Osteoblast (primary cell): ENCODE measurements at regions not wholly inside any gene's neighbourhood (a gene's known extent, or its start where the extent isn't known, plus 50 kb on each side); places are given as distances from the start of the nearest gene placed in this dataset.
"Not testable (repeated sequence)": the region's sequence is repeated elsewhere in the genome, so short reads cannot be mapped to it uniquely, and the experiment has no call there.

ENCODE experiments used
- DNase-seq: peaks from one replicate; pipeline ENCODE4 v3.0.0; 2011; ENCODE audit warnings: low spot score, mixed read lengths; ENCODE audit not compliant: insufficient read length; ENCODE audit errors: missing footprints
- H2AFZ ChIP-seq: 2 replicates; pipeline ENCODE4 v1.6.0; 2011; ENCODE audit warnings: mild to moderate bottlenecking, low read length
- H3K27ac ChIP-seq: 2 replicates; pipeline ENCODE4 v1.5.1; 2011; ENCODE audit warnings: mild to moderate bottlenecking, low read depth, low read length, moderate library complexity
- H3K27me3 ChIP-seq: 2 replicates; pipeline ENCODE4 v1.6.0; 2012; ENCODE audit warnings: mild to moderate bottlenecking, control low read depth, inconsistent platforms, low read length, moderate library complexity; ENCODE audit not compliant: insufficient read depth
- H3K36me3 ChIP-seq: 2 replicates; pipeline ENCODE4 v1.5.1; 2011; ENCODE audit warnings: mild to moderate bottlenecking, low read length, control low read depth, moderate library complexity; ENCODE audit not compliant: insufficient read depth
- H3K4me1 ChIP-seq: 2 replicates; pipeline ENCODE4 v1.5.1; 2011; ENCODE audit warnings: mild to moderate bottlenecking, low read length, control low read depth, moderate library complexity; ENCODE audit not compliant: insufficient read depth
- H3K4me2 ChIP-seq: 2 replicates; pipeline ENCODE4 v1.6.0; 2011; ENCODE audit warnings: mild to moderate bottlenecking, low read length; ENCODE audit not compliant: insufficient read depth
- H3K4me3 ChIP-seq: fragments of 200-600 bp; sonication (generic); 3 replicates; pipeline ENCODE4 v1.5.1; 2012; ENCODE audit warnings: mild to moderate bottlenecking, low read length, inconsistent platforms; ENCODE audit not compliant: insufficient read depth
- H3K79me2 ChIP-seq: 2 replicates; pipeline ENCODE4 v1.6.0; 2012; ENCODE audit warnings: mild to moderate bottlenecking, low read length, control low read depth, inconsistent platforms; ENCODE audit not compliant: insufficient read depth
- H3K9me3 ChIP-seq: 2 replicates; pipeline ENCODE4 v1.5.1; 2011; ENCODE audit warnings: low read depth, low read length, control low read depth
- H4K20me1 ChIP-seq: 2 replicates; pipeline ENCODE4 v1.6.0; 2012; ENCODE audit warnings: mild to moderate bottlenecking, low read length, control low read depth; ENCODE audit not compliant: insufficient read depth
- CTCF ChIP-seq: IDR thresholded peaks from 2 replicates; pipeline ENCODE4 v1.5.1; 2011; ENCODE audit warnings: mild to moderate bottlenecking, low read depth, low read length, moderate library complexity; ENCODE audit errors: extremely low read depth

DNA sequence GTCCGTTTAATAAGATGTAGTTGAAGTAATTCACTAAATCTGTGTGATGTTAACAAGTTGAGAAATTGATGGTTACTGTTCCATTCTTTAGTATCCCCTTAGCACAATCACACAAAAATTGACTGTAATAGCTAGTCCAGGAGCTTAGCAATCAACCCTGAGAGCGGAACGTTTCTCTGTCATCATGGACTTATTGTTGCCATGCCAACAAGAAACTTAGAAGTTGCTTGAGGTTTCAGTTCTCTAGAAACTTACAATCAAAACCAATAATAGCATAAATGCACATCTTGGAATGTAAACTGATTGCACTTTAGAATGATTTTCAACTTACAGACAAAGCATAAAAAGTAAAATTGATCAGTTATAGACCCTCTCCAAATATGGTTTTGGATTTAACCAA lies 125.4 kb upstream of the ANKH start:
- no peak overlapping the region for H2AFZ ChIP-seq
- H3K9me3 ChIP-seq = no peaks in the 10 kb centered on the region
- no peaks in the 10 kb centered on the region for H3K27me3 ChIP-seq
- H3K4me1 ChIP-seq = no peaks in the 10 kb centered on the region
- no peak for DNase-seq
- H3K4me2 ChIP-seq = no peak overlapping the region
- no peak overlapping the region for H3K27ac ChIP-seq
- no peaks in the 10 kb centered on the region for H3K36me3 ChIP-seq
- no peaks in the 10 kb centered on the region for H4K20me1 ChIP-seq
- no peak for TF ChIP-seq CTCF
- no peaks in the 10 kb centered on the region for H3K79me2 ChIP-seq
- no peak overlapping the region for H3K4me3 ChIP-seq

DNA sequence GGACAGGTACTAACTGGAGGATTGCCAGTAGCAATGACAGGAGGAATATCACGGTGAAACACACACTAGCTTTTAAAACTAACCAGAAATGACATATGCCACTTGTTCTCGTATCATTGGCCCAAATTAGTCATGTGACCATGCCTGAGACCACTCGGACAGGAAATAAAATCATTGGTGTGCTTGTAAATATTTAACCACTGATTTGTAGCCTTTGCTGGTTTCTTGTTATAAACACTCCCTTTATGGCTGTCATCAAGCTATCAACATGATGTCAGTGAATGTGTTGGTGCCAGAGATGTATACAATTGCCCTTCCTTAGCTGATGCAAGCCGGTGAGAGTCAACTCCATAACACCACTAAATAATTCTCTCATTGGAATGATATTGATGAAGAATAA lies 123.7 kb upstream of the ANKH start:
- DNase-seq = no peak
- Histone ChIP-seq H3K79me2 (no peaks in the 10 kb centered on the region), H3K4me2 (no peak overlapping the region), H3K4me3 (no peak overlapping the region), H3K27me3 (no peaks in the 10 kb centered on the region), H3K4me1 (no peaks in the 10 kb centered on the region), H2AFZ (no peak overlapping the region), H3K9me3 (no peaks in the 10 kb centered on the region), H3K27ac (no peak overlapping the region), H4K20me1 (no peaks in the 10 kb centered on the region), H3K36me3 (no peaks in the 10 kb centered on the region)
- TF ChIP-seq CTCF = no peak

GRCh38 chr5:14993459-14994133 lies 122.0 kb upstream of the ANKH start:
- Histone ChIP-seq H3K4me3 (peak overlapping the region; percentile 69), H2AFZ (peak overlapping the region; percentile 94), H3K4me2 (peak overlapping the region; percentile 79)
- not testable (repeated sequence) for H3K27me3 ChIP-seq, H3K27ac ChIP-seq, H3K4me1 ChIP-seq, H3K9me3 ChIP-seq, DNase-seq, H3K79me2 ChIP-seq, H3K36me3 ChIP-seq, H4K20me1 ChIP-seq

DNA sequence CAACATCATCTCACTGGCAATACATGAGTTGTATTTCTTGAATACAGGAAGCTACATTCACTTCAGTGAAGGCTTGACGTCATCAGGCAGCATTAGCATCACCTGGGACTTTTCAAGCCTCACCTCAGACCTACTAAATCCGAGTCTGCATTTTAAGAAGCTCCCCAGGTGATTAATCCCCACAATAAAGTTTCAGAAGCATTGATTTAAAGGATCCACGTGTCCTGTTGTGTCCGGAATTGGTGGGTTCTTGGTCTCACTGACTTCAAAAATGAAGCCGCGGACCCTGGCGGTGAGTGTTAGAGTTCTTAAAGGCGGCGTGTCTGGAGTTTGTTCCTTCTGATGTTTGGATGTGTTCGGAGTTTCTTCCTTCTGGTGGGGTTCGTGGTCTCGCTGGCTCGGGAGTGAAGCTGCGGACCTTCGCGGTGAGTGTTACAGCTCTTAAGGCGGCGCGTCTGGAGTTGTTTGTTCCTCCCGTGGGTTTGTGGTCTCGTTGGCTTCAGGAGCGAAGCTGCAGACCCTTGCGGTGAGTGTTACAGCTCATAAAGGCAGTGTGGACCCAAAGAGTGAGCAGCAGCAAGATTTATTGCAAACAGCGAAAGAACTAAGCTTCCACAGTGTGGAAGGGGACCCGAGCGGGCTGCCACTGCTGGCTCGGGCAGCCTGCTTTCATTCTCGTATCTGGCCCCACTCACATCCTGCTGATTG lies 121.3 kb upstream of the ANKH start:
- H3K4me2 ChIP-seq = peak overlapping the region; percentile 79
- peak; percentile 20 for TF ChIP-seq CTCF

More for the DNA sequence above, 121.3 kb upstream of the ANKH start:
- H3K27ac ChIP-seq = peak overlapping the region; percentile 40
- not testable (repeated sequence) for H3K27me3 ChIP-seq, DNase-seq, H3K4me1 ChIP-seq, H4K20me1 ChIP-seq, H3K9me3 ChIP-seq, H3K79me2 ChIP-seq, H3K36me3 ChIP-seq
- H3K4me3 ChIP-seq = peak overlapping the region; percentile 69
- H2AFZ ChIP-seq = peak overlapping the region; percentile 94
